SH-SY5Y (cell line): ENCODE measurements at regions not wholly inside any gene's neighbourhood (a gene's known extent, or its start where the extent isn't known, plus 50 kb on each side); places are given as distances from the start of the nearest gene placed in this dataset.

Experiments
- GATA2 ChIP-seq: IDR thresholded peaks from 2 replicates; pipeline ENCODE4 v1.6.1; 2011; ENCODE audit warnings: mild to moderate bottlenecking, low read depth, low read length
- GATA3 ChIP-seq: IDR thresholded peaks from 2 replicates; pipeline ENCODE4 v1.6.1; 2011; ENCODE audit warnings: low read depth, mild to moderate bottlenecking, low read length, moderate library complexity

- TF ChIP-seq GATA2, result no peak
- no peak for TF ChIP-seq GATA3
Observed at GRCh38 chr15:61281328-61281727, 52.2 kb upstream of the RORA start.
